AG04449 (cell line): ENCODE measurements at regions not wholly inside any gene's neighbourhood (a gene's known extent, or its start where the extent isn't known, plus 50 kb on each side); places are given as distances from the start of the nearest gene placed in this dataset.
"Not testable (repeated sequence)": the region's sequence is repeated elsewhere in the genome, so short reads cannot be mapped to it uniquely, and the experiment has no call there.

Experiments
- CTCF ChIA-PET: fragments of 350-600 bp; formaldehyde crosslinking; extraction: SDS; loops from one replicate; lab custom pipeline; 2021; ENCODE audit warnings: antibody characterized with exemption; lab: Yijun Ruan, JAX
- POLR2A ChIA-PET: fragments of 400-600, 350-600 bp; formaldehyde crosslinking; extraction: SDS; loops from one replicate; lab custom pipeline; 2020; ENCODE audit warnings: antibody characterized with exemption, inconsistent platforms; lab: Yijun Ruan, JAX
- DNase-seq: peaks from one replicate; pipeline ENCODE4 v3.0.0-alpha.2; 2010; ENCODE audit warnings: low read depth, low spot score
- H3K4me3 ChIP-seq: 2 replicates; pipeline ENCODE4 v1.5.1; 2011; ENCODE audit warnings: low read depth, mild to moderate bottlenecking, control low read depth, low read length
- CTCF ChIP-seq: IDR thresholded peaks from one replicate; pipeline ENCODE4 v1.5.1; 2011; ENCODE audit warnings: mild to moderate bottlenecking, moderate library complexity, low read length, control low read depth, inconsistent platforms; ENCODE audit not compliant: insufficient read depth; ENCODE audit errors: missing control alignments

GRCh38 chr7:45325378-45325777 lies 167.8 kb downstream of the RAMP3 start:
- ChIA-PET POLR2A (no interaction called here), CTCF (no interaction called here)
- no peak overlapping the region for H3K4me3 ChIP-seq
- TF ChIP-seq CTCF: no peak
- DNase-seq: no peak

GRCh38 chr7:45328403-45328981 lies 170.9 kb downstream of the RAMP3 start:
- POLR2A ChIA-PET: no interaction called here
- DNase-seq: no peak
- H3K4me3 ChIP-seq: no peak overlapping the region
- CTCF ChIA-PET: no interaction called here
- no peak for TF ChIP-seq CTCF

GRCh38 chr7:45331563-45331962 lies 174.0 kb downstream of the RAMP3 start:
- DNase-seq: no peak
- ChIA-PET CTCF (no interaction called here), POLR2A (no interaction called here)
- H3K4me3 ChIP-seq: no peak overlapping the region
- no peak for TF ChIP-seq CTCF

GRCh38 chr7:45335024-45335423 lies 177.4 kb downstream of the RAMP3 start:
- H3K4me3 ChIP-seq, DNase-seq, CTCF ChIA-PET, POLR2A ChIA-PET: not testable (repeated sequence)

GRCh38 chr7:45342236-45342635 lies 184.6 kb downstream of the RAMP3 start:
- POLR2A ChIA-PET: no interaction called here
- no peak for DNase-seq
- CTCF ChIA-PET: no interaction called here
- H3K4me3 ChIP-seq: no peak overlapping the region
- TF ChIP-seq CTCF: no peak

GRCh38 chr7:45343746-45344145 lies 186.2 kb downstream of the RAMP3 start:
- no peak overlapping the region for H3K4me3 ChIP-seq
- CTCF ChIA-PET: no interaction called here
- TF ChIP-seq CTCF: no peak
- POLR2A ChIA-PET: no interaction called here
- no peak for DNase-seq

- TF ChIP-seq CTCF: no peak
- DNase-seq: no peak
- no peak overlapping the region for H3K4me3 ChIP-seq
- POLR2A ChIA-PET: no interaction called here
- CTCF ChIA-PET: interaction anchor here (0.8 kb wide), 1 partner anchor 192 kb away, joined by 3 read pairs; no protein-coding TSS in a partner anchor
These were observed 190.2 kb downstream of the RAMP3 start for GRCh38 chr7:45347804-45348203.
